ENCODE measurements at regions not wholly inside any gene's neighbourhood (a gene's known extent, or its start where the extent isn't known, plus 50 kb on each side); places are given as distances from the start of the nearest gene placed in this dataset.
"Not testable (repeated sequence)": the region's sequence is repeated elsewhere in the genome, so short reads cannot be mapped to it uniquely, and the experiment has no call there.

GRCh38 chr1:238608144-238608543, 717.4 kb upstream of the ZP4 start:
- no peaks in the 10 kb centered on the region for H4K20me1 ChIP-seq (ENCODE audit: insufficient read depth, low read length)
- no peak overlapping the region for H2AFZ ChIP-seq (ENCODE audit: low read length)
- DNase-seq (ENCODE audit: insufficient read length, low spot score, missing footprints) = no peak
- no peak overlapping the region for H3K4me3 ChIP-seq (ENCODE audit: insufficient read depth, low read length)
- peaks cover 5% of the 10 kb centered on the region for H3K4me1 ChIP-seq (ENCODE audit: insufficient read depth, low read length)
- H3K79me2 ChIP-seq (ENCODE audit: insufficient read depth, low read length) = no peaks in the 10 kb centered on the region
- H3K27me3 ChIP-seq (ENCODE audit: insufficient read depth, low read length) = no peaks in the 10 kb centered on the region
- TF ChIP-seq, protein P1, sequence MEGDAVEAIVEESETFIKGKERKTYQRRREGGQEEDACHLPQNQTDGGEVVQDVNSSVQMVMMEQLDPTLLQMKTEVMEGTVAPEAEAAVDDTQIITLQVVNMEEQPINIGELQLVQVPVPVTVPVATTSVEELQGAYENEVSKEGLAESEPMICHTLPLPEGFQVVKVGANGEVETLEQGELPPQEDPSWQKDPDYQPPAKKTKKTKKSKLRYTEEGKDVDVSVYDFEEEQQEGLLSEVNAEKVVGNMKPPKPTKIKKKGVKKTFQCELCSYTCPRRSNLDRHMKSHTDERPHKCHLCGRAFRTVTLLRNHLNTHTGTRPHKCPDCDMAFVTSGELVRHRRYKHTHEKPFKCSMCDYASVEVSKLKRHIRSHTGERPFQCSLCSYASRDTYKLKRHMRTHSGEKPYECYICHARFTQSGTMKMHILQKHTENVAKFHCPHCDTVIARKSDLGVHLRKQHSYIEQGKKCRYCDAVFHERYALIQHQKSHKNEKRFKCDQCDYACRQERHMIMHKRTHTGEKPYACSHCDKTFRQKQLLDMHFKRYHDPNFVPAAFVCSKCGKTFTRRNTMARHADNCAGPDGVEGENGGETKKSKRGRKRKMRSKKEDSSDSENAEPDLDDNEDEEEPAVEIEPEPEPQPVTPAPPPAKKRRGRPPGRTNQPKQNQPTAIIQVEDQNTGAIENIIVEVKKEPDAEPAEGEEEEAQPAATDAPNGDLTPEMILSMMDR (IDR thresholded peaks at IDR 0.05; ENCODE audit: extremely low read depth, low read depth, low read length) = no peak
- H3K36me3 ChIP-seq (ENCODE audit: insufficient read depth, low read length) = no peaks in the 10 kb centered on the region
- H3K9me3 ChIP-seq (ENCODE audit: low read depth, low read length) = no peaks in the 10 kb centered on the region
- no peak overlapping the region for H3K4me2 ChIP-seq (ENCODE audit: insufficient read depth, low read length)
- no peak overlapping the region for H3K27ac ChIP-seq (ENCODE audit: low read depth, low read length)

- no peaks in the 10 kb centered on the region for H3K27me3 ChIP-seq (ENCODE audit: insufficient read depth, low read length)
- H3K9me3 ChIP-seq (ENCODE audit: low read depth, low read length) = no peaks in the 10 kb centered on the region
- H3K36me3 ChIP-seq (ENCODE audit: insufficient read depth, low read length) = no peaks in the 10 kb centered on the region
- H3K27ac ChIP-seq (ENCODE audit: low read depth, low read length) = no peak overlapping the region
- peak overlapping the region; percentile 39 for H3K4me2 ChIP-seq (ENCODE audit: insufficient read depth, low read length)
- H3K4me1 ChIP-seq (ENCODE audit: insufficient read depth, low read length) = peaks cover 5% of the 10 kb centered on the region
- TF ChIP-seq, protein P1 (IDR thresholded peaks at IDR 0.05; ENCODE audit: extremely low read depth, low read depth, low read length) = no peak
- H3K4me3 ChIP-seq (ENCODE audit: insufficient read depth, low read length) = no peak overlapping the region
- H2AFZ ChIP-seq (ENCODE audit: low read length) = no peak overlapping the region
- no peaks in the 10 kb centered on the region for H4K20me1 ChIP-seq (ENCODE audit: insufficient read depth, low read length)
- no peaks in the 10 kb centered on the region for H3K79me2 ChIP-seq (ENCODE audit: insufficient read depth, low read length)
- DNase-seq (ENCODE audit: insufficient read length, low spot score, missing footprints) = peak; percentile 58
Observed at GRCh38 chr1:238606896-238607295, 716.2 kb upstream of the ZP4 start.

GRCh38 chr1:238606457-238606856, 715.7 kb upstream of the ZP4 start:
- Histone ChIP-seq H3K27me3 (ENCODE audit: insufficient read depth, low read length) (no peaks in the 10 kb centered on the region), H3K4me3 (ENCODE audit: insufficient read depth, low read length) (no peak overlapping the region), H3K9me3 (ENCODE audit: low read depth, low read length) (no peaks in the 10 kb centered on the region), H3K4me2 (ENCODE audit: insufficient read depth, low read length) (peak overlapping the region; percentile 39), H3K36me3 (ENCODE audit: insufficient read depth, low read length) (no peaks in the 10 kb centered on the region), H4K20me1 (ENCODE audit: insufficient read depth, low read length) (no peaks in the 10 kb centered on the region), H3K4me1 (ENCODE audit: insufficient read depth, low read length) (peaks cover 5% of the 10 kb centered on the region), H2AFZ (ENCODE audit: low read length) (no peak overlapping the region), H3K79me2 (ENCODE audit: insufficient read depth, low read length) (no peaks in the 10 kb centered on the region), H3K27ac (ENCODE audit: low read depth, low read length) (no peak overlapping the region)
- no peak for DNase-seq (ENCODE audit: insufficient read length, low spot score, missing footprints)
- TF ChIP-seq, protein P1 (IDR thresholded peaks at IDR 0.05; ENCODE audit: extremely low read depth, low read depth, low read length) = no peak

DNA sequence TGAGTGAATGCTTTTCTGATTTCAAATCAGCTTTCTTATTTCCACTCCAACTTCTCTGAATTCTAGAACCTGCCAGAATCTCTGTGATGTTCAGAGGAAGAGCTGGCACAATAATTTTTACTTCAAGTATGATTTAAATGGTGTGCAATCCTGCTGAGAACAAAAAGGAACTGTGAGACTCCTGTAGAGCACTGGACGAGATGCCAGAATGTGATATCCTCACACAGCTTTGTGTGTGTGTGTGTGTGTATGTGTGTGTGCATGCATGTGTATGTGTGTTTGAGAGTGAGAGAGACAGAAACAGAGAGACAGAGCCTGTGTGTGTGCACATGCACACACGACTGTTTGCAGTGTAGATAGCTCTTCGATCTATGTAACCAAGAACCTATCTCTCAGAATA, 713.6 kb upstream of the ZP4 start:
- no peaks in the 10 kb centered on the region for H3K36me3 ChIP-seq (ENCODE audit: insufficient read depth, low read length)
- H3K27me3 ChIP-seq (ENCODE audit: insufficient read depth, low read length) = no peaks in the 10 kb centered on the region
- no peak overlapping the region for H3K27ac ChIP-seq (ENCODE audit: low read depth, low read length)
- no peaks in the 10 kb centered on the region for H3K9me3 ChIP-seq (ENCODE audit: low read depth, low read length)
- H4K20me1 ChIP-seq (ENCODE audit: insufficient read depth, low read length) = no peaks in the 10 kb centered on the region
- no peak overlapping the region for H2AFZ ChIP-seq (ENCODE audit: low read length)
- H3K4me2 ChIP-seq (ENCODE audit: insufficient read depth, low read length) = no peak overlapping the region
- no peak for DNase-seq (ENCODE audit: insufficient read length, low spot score, missing footprints)
- H3K79me2 ChIP-seq (ENCODE audit: insufficient read depth, low read length) = no peaks in the 10 kb centered on the region
- peaks cover 5% of the 10 kb centered on the region for H3K4me1 ChIP-seq (ENCODE audit: insufficient read depth, low read length)
- H3K4me3 ChIP-seq (ENCODE audit: insufficient read depth, low read length) = no peak overlapping the region
- TF ChIP-seq, protein P1 (IDR thresholded peaks at IDR 0.05; ENCODE audit: extremely low read depth, low read depth, low read length) = no peak

DNA sequence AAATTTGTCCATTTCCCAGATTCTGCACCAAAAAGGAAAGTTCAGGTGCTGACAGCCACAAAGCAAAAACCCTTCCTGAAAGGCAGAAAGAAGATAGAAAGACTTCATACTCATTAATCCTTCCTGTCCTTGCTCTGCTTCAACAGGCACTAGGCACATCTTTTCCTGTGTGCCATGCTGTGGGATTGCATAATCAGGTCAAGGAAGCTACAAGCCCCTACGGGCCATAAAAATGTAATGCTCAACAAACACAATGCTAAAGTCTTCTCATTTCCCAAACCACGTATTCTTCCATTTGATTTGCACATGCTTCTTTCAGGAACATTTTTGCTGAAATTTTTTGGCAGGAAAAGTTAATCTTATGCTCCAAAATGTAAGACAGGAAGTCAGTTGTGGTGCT, 710.9 kb upstream of the ZP4 start:
- not testable (repeated sequence) for DNase-seq (ENCODE audit: insufficient read length, low spot score, missing footprints); H3K4me3 ChIP-seq (ENCODE audit: insufficient read depth, low read length)

More for the DNA sequence above, 710.9 kb upstream of the ZP4 start:
- not testable (repeated sequence) for H3K4me2 ChIP-seq (ENCODE audit: insufficient read depth, low read length); H3K4me1 ChIP-seq (ENCODE audit: insufficient read depth, low read length); H3K27me3 ChIP-seq (ENCODE audit: insufficient read depth, low read length); H3K27ac ChIP-seq (ENCODE audit: low read depth, low read length); H3K9me3 ChIP-seq (ENCODE audit: low read depth, low read length); H3K36me3 ChIP-seq (ENCODE audit: insufficient read depth, low read length); H4K20me1 ChIP-seq (ENCODE audit: insufficient read depth, low read length); H3K79me2 ChIP-seq (ENCODE audit: insufficient read depth, low read length)
- H2AFZ ChIP-seq (ENCODE audit: low read length) = peak overlapping the region; percentile 3
